ENCODE measurements at regions not wholly inside any gene's neighbourhood (a gene's known extent, or its start where the extent isn't known, plus 50 kb on each side); places are given as distances from the start of the nearest gene placed in this dataset.
A peak's percentile ranks its signal among the peaks of the same experiment; 100 is the strongest.
"Not testable (repeated sequence)": the region's sequence is repeated elsewhere in the genome, so short reads cannot be mapped to it uniquely, and the experiment has no call there.

DNA sequence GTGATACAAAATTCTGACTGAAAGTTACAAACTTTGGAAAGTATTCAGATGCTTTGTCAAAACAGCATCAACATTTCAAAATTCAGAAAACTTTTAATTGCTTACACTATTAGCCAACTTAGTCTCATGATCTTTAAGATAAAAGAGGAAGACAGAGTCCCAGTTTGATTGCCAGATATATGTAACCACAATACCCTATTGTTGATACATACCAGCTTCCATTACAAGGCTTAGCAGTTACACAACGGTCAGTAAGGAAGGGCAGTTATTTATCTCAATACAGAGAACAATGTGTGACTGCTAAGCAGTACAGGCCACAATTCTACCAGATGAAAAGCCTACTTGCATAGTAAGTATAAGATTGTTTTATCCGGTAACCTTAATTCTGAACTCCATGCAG is 138.4 kb downstream of the SPANXN3 start:
- Histone ChIP-seq H3K27me3 (ENCODE audit: insufficient read depth, low read depth, severe bottlenecking) (peaks cover 5% of the 10 kb centered on the region), H3K4me3 (ENCODE audit: low read depth, low read length) (no peak overlapping the region), H3K27ac (no peak overlapping the region), H3K36me3 (no peaks in the 10 kb centered on the region), H3K9me3 (ENCODE audit: severe bottlenecking) (peaks cover 3% of the 10 kb centered on the region)
- TF ChIP-seq, protein P1, sequence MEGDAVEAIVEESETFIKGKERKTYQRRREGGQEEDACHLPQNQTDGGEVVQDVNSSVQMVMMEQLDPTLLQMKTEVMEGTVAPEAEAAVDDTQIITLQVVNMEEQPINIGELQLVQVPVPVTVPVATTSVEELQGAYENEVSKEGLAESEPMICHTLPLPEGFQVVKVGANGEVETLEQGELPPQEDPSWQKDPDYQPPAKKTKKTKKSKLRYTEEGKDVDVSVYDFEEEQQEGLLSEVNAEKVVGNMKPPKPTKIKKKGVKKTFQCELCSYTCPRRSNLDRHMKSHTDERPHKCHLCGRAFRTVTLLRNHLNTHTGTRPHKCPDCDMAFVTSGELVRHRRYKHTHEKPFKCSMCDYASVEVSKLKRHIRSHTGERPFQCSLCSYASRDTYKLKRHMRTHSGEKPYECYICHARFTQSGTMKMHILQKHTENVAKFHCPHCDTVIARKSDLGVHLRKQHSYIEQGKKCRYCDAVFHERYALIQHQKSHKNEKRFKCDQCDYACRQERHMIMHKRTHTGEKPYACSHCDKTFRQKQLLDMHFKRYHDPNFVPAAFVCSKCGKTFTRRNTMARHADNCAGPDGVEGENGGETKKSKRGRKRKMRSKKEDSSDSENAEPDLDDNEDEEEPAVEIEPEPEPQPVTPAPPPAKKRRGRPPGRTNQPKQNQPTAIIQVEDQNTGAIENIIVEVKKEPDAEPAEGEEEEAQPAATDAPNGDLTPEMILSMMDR (IDR thresholded peaks at IDR 0.05; ENCODE audit: low read depth, low read length): no peak
- no peak for DNase-seq

DNA sequence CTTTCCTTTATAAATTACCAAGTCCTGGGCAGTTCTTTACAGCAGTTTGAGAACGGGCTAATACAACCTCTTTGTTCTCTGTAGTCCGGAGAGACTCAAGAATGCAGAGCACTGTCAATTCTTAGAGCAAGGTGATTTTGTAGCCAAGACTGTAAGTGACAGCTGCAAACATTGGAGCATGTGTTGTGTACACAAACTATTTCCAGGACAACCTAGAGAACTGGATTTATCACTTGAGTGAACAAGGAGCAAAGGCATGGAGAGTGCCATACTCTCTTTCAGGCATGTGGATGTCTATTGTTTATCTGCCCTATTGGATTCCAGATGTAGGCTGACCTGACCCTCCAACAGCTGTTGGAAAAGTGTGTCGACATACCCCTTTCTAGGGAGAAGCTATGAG is 153.9 kb downstream of the SPANXN3 start:
- Histone ChIP-seq H3K36me3 (no peaks in the 10 kb centered on the region), H3K27me3 (ENCODE audit: insufficient read depth, low read depth, severe bottlenecking) (peaks cover 6% of the 10 kb centered on the region), H3K27ac (no peak overlapping the region), H3K4me3 (ENCODE audit: low read depth, low read length) (no peak overlapping the region), H3K9me3 (ENCODE audit: severe bottlenecking) (no peaks in the 10 kb centered on the region)
- no peak for DNase-seq
- TF ChIP-seq, protein P1 (IDR thresholded peaks at IDR 0.05; ENCODE audit: low read depth, low read length): no peak

DNA sequence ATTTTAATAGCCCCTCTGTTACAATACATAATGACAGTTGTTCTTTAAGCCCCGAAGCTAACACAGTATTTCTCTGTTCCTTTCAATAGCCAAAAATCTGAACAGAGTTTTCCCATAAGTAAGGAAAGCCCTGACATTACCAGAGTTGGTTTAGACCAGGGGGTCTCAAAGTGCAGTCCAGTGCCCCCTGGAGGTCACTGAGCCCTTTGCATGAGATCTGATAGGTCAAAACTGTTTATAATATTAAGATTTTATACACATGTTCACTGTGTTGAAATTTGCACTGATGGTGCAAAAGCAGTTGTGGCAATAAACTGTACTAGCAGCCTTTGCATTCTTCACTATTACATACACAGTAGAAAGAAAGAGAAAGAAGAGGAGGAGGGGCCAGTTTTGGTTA is 177.1 kb downstream of the SPANXN3 start:
- H3K36me3 ChIP-seq: no peaks in the 10 kb centered on the region
- DNase-seq: no peak
- H3K27ac ChIP-seq: no peak overlapping the region
- peaks cover 6% of the 10 kb centered on the region for H3K27me3 ChIP-seq (ENCODE audit: insufficient read depth, low read depth, severe bottlenecking)
- H3K4me3 ChIP-seq (ENCODE audit: low read depth, low read length): no peak overlapping the region
- H3K9me3 ChIP-seq (ENCODE audit: severe bottlenecking): no peaks in the 10 kb centered on the region
- TF ChIP-seq, protein P1 (IDR thresholded peaks at IDR 0.05; ENCODE audit: low read depth, low read length): 0 out of 2 replicates have a peak, but pooled peaks have one; percentile 13

DNA sequence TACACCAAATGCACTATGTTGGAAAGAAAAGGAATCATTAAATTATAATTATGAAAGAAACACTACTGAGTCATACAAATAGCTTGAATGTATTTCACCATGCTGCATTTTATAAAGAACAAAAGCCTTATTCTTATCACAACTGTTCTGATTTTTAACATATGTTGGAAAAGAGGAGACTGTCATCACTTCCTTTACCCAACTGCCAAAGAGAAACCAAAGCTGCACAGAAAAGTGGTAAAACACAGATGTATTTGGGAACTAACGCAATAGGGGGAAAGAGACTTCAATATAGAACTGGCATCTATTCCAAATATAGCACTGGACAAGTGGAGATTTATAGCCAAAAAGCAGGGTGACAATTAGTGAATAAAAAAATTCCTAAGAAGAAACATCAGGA is 181.0 kb downstream of the SPANXN3 start:
- H3K36me3 ChIP-seq: no peaks in the 10 kb centered on the region
- H3K27me3 ChIP-seq (ENCODE audit: insufficient read depth, low read depth, severe bottlenecking): peaks cover 3% of the 10 kb centered on the region
- TF ChIP-seq, protein P1 (IDR thresholded peaks at IDR 0.05; ENCODE audit: low read depth, low read length): no peak
- no peak overlapping the region for H3K4me3 ChIP-seq (ENCODE audit: low read depth, low read length)
- H3K27ac ChIP-seq: no peak overlapping the region
- no peaks in the 10 kb centered on the region for H3K9me3 ChIP-seq (ENCODE audit: severe bottlenecking)
- no peak for DNase-seq

DNA sequence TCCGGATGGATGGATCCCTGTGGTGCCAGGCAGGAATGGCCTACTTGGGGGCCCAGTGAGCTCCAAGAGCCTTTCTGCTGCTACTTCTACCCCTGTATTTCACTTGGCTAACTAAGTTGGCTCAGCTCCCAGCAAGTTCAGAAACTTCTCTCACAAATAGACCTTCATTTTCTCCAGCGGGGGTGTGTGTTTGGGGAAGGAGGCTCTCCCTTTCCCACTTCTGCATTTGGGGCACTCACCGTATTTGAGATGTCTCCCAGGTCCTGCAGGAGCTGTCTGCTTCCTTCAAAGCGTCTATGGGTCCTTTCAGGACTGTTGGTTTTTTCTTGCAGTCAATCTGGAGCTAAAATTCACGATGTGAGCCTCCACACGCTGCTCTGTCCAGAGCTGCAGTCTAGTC is 197.7 kb downstream of the SPANXN3 start:
- no peak for DNase-seq
- TF ChIP-seq, protein P1 (IDR thresholded peaks at IDR 0.05; ENCODE audit: low read depth, low read length): no peak
- no peaks in the 10 kb centered on the region for H3K36me3 ChIP-seq
- no peak overlapping the region for H3K27ac ChIP-seq
- no peak overlapping the region for H3K4me3 ChIP-seq (ENCODE audit: low read depth, low read length)
- peaks cover 4% of the 10 kb centered on the region for H3K27me3 ChIP-seq (ENCODE audit: insufficient read depth, low read depth, severe bottlenecking)
- H3K9me3 ChIP-seq (ENCODE audit: severe bottlenecking): no peaks in the 10 kb centered on the region

DNA sequence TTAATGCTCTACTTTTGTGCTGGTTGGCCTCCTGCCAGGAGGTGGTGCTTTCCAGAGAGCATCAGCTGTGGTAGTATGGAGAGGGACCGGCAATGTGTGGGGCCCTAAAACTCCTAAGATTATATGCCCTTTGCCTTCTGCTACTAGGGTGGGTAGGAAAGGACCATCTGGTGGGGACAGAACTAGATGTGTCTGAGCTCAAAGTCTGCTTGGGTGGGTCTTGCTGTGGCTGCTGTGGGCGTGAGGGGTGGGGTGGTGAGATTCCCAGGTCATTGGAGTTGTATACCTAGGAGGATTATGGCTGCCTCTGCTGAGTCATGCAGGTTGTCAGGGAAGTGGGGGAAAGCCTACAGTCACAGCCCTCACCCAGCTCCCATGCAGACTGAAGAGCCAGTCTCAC is 198.4 kb downstream of the SPANXN3 start:
- H3K4me3 ChIP-seq (ENCODE audit: low read depth, low read length); H3K9me3 ChIP-seq (ENCODE audit: severe bottlenecking); H3K27me3 ChIP-seq (ENCODE audit: insufficient read depth, low read depth, severe bottlenecking); H3K27ac ChIP-seq; H3K36me3 ChIP-seq; DNase-seq: not testable (repeated sequence)

Data from WERI-Rb-1 (cell line).